Ascending aorta (tissue), 2 donors: ENCODE measurements at regions not wholly inside any gene's neighbourhood (a gene's known extent, or its start where the extent isn't known, plus 50 kb on each side); places are given as distances from the start of the nearest gene placed in this dataset.

Experiments
- DNase-seq, 2 donors: peaks; one replicate each; pipeline ENCODE4 v3.0.0-alpha.2; 2019; ENCODE audit warnings: low spot score in 2 of 2
- H3K27ac ChIP-seq, 2 donors: fragments of 200-600 bp; sonication (generic); one replicate each; pipeline ENCODE4 v1.5.1; 2016 to 2017; ENCODE audit warnings: mild to moderate bottlenecking in 1 of 2
- H3K27me3 ChIP-seq: fragments of 200-600 bp; sonication (generic); one replicate; pipeline ENCODE4 v1.5.1; 2017
- H3K36me3 ChIP-seq, 2 donors: fragments of 200-600 bp; sonication (generic); one replicate each; pipeline ENCODE4 v1.5.1; 2016
- H3K4me1 ChIP-seq, 2 donors: fragments of 200-600 bp; sonication (generic); one replicate each; pipeline ENCODE4 v1.5.1; 2016 to 2017; ENCODE audit warnings: mild to moderate bottlenecking in 1 of 2
- H3K4me3 ChIP-seq, 2 donors: fragments of 200-600 bp; sonication (generic); one replicate each; pipeline ENCODE4 v1.5.1; 2016 to 2017; ENCODE audit warnings: mild to moderate bottlenecking in 1 of 2
- H3K9me3 ChIP-seq, 2 donors: fragments of 200-600 bp; sonication (generic); one replicate each; pipeline ENCODE4 v1.5.1; 2016
- CTCF ChIP-seq, 3 experiments: fragments of 200-600 bp in 2 of 3; fragments of 450-650 bp in 1 of 3; sonication (generic) in 2 of 3; IDR thresholded peaks; one replicate each; pipeline ENCODE4 v1.5.1; 2016 to 2019; ENCODE audit warnings: antibody characterized with exemption in 3 of 3, mild to moderate bottlenecking in 1 of 3, moderate library complexity in 1 of 3
- intact Hi-C: fragments of 100-400 bp; cut with DNase I; formaldehyde crosslinking; loops from one replicate; pipeline ENCODE4 v1.15.1; 2023

- intact Hi-C loops: no loop called here
- no peaks in the 10 kb centered on the region for H3K4me1 ChIP-seq
Observed at GRCh38 chr4:181225616-181226261, 1017.5 kb upstream of the TENM3 start.

GRCh38 chr4:181234951-181235680 is 1008.1 kb upstream of the TENM3 start:
- no peaks in the 10 kb centered on the region for H3K9me3 ChIP-seq
- DNase-seq: no peak
- no peaks in the 10 kb centered on the region for H3K36me3 ChIP-seq
- H3K27ac ChIP-seq: no peak overlapping the region
- no peaks in the 10 kb centered on the region for H3K4me1 ChIP-seq
- H3K4me3 ChIP-seq: no peak overlapping the region
- intact Hi-C loops: no loop called here
- no peaks in the 10 kb centered on the region for H3K27me3 ChIP-seq
- no peak for TF ChIP-seq CTCF (IDR thresholded peaks at IDR 0.05)

More at GRCh38 chr4:181225616-181226261, 1017.5 kb upstream of the TENM3 start:
- TF ChIP-seq CTCF (IDR thresholded peaks at IDR 0.05): no peak
- H3K36me3 ChIP-seq: no peaks in the 10 kb centered on the region
- no peak overlapping the region for H3K27ac ChIP-seq
- H3K9me3 ChIP-seq: no peaks in the 10 kb centered on the region
- DNase-seq: no peak
- no peak overlapping the region for H3K4me3 ChIP-seq
- no peaks in the 10 kb centered on the region for H3K27me3 ChIP-seq

DNA sequence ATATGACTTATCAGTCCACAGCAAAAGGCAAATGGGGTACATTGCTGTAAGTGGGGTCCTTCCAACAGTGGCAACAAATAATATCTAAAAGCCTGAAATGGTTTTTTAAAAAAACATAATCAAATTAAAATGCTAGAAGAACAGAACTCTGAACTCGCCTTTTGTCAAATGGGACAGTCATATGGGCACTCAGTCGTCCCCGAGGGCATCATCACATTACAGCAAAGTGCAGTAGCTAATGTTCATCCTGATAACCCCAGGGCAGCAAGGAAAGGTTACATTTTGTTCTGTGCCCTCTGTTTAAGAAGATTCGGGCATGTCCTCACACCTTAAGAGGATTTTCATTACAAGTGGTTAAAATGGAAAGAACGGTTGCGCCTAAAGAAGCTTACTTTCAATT is 997.9 kb upstream of the TENM3 start:
- intact Hi-C loops: no loop called here
- Histone ChIP-seq H3K4me3 (no peak overlapping the region), H3K27ac (no peak overlapping the region), H3K9me3 (no peaks in the 10 kb centered on the region), H3K27me3 (no peaks in the 10 kb centered on the region), H3K36me3 (no peaks in the 10 kb centered on the region), H3K4me1 (no peaks in the 10 kb centered on the region)
- DNase-seq: no peak
- no peak for TF ChIP-seq CTCF (IDR thresholded peaks at IDR 0.05)

GRCh38 chr4:181249031-181249430 is 994.2 kb upstream of the TENM3 start:
- no peaks in the 10 kb centered on the region for H3K9me3 ChIP-seq
- no peak for TF ChIP-seq CTCF (IDR thresholded peaks at IDR 0.05)
- H3K4me1 ChIP-seq: no peaks in the 10 kb centered on the region
- intact Hi-C loops: no loop called here
- H3K36me3 ChIP-seq: no peaks in the 10 kb centered on the region
- no peak overlapping the region for H3K4me3 ChIP-seq
- no peaks in the 10 kb centered on the region for H3K27me3 ChIP-seq
- H3K27ac ChIP-seq: no peak overlapping the region
- no peak for DNase-seq

- intact Hi-C loops: no loop called here
- DNase-seq: no peak
- no peaks in the 10 kb centered on the region for H3K27me3 ChIP-seq
- no peaks in the 10 kb centered on the region for H3K36me3 ChIP-seq
- H3K4me3 ChIP-seq: no peak overlapping the region
- H3K4me1 ChIP-seq: no peaks in the 10 kb centered on the region
- no peaks in the 10 kb centered on the region for H3K9me3 ChIP-seq
- H3K27ac ChIP-seq: no peak overlapping the region
- TF ChIP-seq CTCF (IDR thresholded peaks at IDR 0.05): no peak
Observed at GRCh38 chr4:181254771-181255170, 988.4 kb upstream of the TENM3 start.
